Upper lobe of left lung (tissue), 6 donors: ENCODE measurements at regions not wholly inside any gene's neighbourhood (a gene's known extent, or its start where the extent isn't known, plus 50 kb on each side); places are given as distances from the start of the nearest gene placed in this dataset.

Experiments used
- ATAC-seq, 2 donors: fragments of 200-7000 bp; cut with Tn5 transposase; one replicate each; pipeline ENCODE4 v1.9.1; 2022; ENCODE audit warnings: mild to moderate bottlenecking in 2 of 2, moderate library complexity in 2 of 2; ENCODE audit not compliant: low FRiP score in 2 of 2
- DNase-seq, 2 donors: peaks; one replicate each; pipeline ENCODE4 v3.0.0-alpha.2; 2019 to 2020
- H3K27ac ChIP-seq, 4 donors: fragments of 200-600 bp; sonication (generic); one replicate each; pipeline ENCODE4 v1.5.1; 2016 to 2019
- H3K27me3 ChIP-seq, 4 donors: fragments of 200-600 bp; sonication (generic); one replicate each; pipeline ENCODE4 v1.5.1; 2017 to 2019
- H3K36me3 ChIP-seq, 4 donors: fragments of 200-600 bp; sonication (generic); one replicate each; pipeline ENCODE4 v1.5.1; 2016 to 2019
- H3K4me1 ChIP-seq, 4 donors: fragments of 200-600 bp; sonication (generic); one replicate each; pipeline ENCODE4 v1.5.1; 2018 to 2019
- H3K4me3 ChIP-seq, 4 donors: fragments of 200-600 bp; sonication (generic); one replicate each; pipeline ENCODE4 v1.5.1; 2017 to 2019; ENCODE audit warnings: mild to moderate bottlenecking in 2 of 4, moderate library complexity in 1 of 4
- H3K9me3 ChIP-seq, 4 donors: fragments of 200-600 bp; sonication (generic); one replicate each; pipeline ENCODE4 v1.5.1; 2018 to 2019
- EP300 ChIP-seq, 4 donors: sonication (generic); formaldehyde crosslinking; IDR thresholded peaks; one replicate each; pipeline ENCODE4 v1.5.1; 2017; ENCODE audit warnings: antibody characterized with exemption in 4 of 4, control low read depth in 2 of 4
- POLR2A ChIP-seq, 4 donors: fragments of 450-650 bp; IDR thresholded peaks; one replicate each; pipeline ENCODE4 v1.5.1; 2016 to 2017; ENCODE audit warnings: antibody characterized with exemption in 4 of 4, mild to moderate bottlenecking in 2 of 4
- POLR2AphosphoS5 ChIP-seq, 2 donors: sonication (generic); formaldehyde crosslinking; IDR thresholded peaks; one replicate each; pipeline ENCODE4 v1.5.1; 2017; ENCODE audit warnings: antibody characterized with exemption in 2 of 2
- WGBS, 2 donors: methylation state at CpG; one replicate each; pipeline ENCODE4 v1.1.5; 2017 to 2018; 5-methylcytosine and 5-hydroxymethylcytosine counted together
- TF ChIP-seq, protein P1 (sequence below), 6 experiments: fragments of 450-650 bp in 4 of 6; fragments of 200-600 bp in 2 of 6; sonication (generic) in 2 of 6; IDR thresholded peaks; one replicate each; pipeline ENCODE4 v1.5.1; 2016 to 2019; ENCODE audit warnings: antibody characterized with exemption in 6 of 6
- donor health status: DM: no; HTN: no; CAD: no; lungs with moderate emphysema.
- donor health status: DM: no; HTN: yes; CAD: no; lungs with severe emphysema.

DNA sequence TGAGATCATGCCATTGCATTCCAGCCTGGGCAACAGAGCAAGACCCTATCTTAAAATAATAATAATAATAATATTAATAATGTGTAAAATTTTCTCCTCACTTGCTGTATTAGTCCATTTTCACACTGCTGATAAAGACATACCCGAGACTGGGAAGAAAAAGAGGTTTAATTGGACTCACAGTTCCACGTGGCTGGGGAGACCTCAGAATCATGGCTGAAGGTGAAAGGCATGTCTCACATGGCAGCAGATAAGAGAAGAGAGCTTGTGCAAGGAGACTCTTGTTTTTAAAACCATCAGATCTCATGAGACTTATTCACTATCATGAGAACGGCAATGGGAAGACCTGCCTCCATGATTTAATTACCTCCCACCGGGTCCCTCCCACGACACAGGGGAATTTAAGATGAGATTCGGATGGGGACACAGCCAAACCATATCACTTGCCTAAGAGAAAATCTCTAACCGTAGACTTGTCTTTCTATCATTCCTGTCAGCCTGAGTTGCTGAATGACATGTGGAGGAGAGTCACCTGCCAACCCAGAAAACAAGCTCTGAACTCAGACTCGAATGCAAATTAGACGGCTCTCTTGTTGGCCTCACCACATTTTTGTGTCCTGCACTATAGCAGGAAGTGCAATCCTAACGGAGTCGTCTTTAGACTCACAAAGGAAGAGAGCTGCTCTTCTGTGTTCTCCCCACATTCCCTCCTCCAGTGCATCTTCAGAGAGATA, 51.9 kb upstream of the DCTD start:
- H3K4me1 ChIP-seq, result peaks cover 0 to 8% (median 4%) of the 10 kb centered on the region in 4 donors
- 58 to 62% methylated on average over 11 of the region's 11 CpGs for WGBS, 2 donors
- no peaks in the 10 kb centered on the region for H3K36me3 ChIP-seq
- no peak overlapping the region for H3K4me3 ChIP-seq
- no peak for TF ChIP-seq POLR2A (IDR thresholded peaks at IDR 0.05)
- TF ChIP-seq, protein P1, sequence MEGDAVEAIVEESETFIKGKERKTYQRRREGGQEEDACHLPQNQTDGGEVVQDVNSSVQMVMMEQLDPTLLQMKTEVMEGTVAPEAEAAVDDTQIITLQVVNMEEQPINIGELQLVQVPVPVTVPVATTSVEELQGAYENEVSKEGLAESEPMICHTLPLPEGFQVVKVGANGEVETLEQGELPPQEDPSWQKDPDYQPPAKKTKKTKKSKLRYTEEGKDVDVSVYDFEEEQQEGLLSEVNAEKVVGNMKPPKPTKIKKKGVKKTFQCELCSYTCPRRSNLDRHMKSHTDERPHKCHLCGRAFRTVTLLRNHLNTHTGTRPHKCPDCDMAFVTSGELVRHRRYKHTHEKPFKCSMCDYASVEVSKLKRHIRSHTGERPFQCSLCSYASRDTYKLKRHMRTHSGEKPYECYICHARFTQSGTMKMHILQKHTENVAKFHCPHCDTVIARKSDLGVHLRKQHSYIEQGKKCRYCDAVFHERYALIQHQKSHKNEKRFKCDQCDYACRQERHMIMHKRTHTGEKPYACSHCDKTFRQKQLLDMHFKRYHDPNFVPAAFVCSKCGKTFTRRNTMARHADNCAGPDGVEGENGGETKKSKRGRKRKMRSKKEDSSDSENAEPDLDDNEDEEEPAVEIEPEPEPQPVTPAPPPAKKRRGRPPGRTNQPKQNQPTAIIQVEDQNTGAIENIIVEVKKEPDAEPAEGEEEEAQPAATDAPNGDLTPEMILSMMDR (IDR thresholded peaks at IDR 0.05), result no peak
- TF ChIP-seq POLR2AphosphoS5 (IDR thresholded peaks at IDR 0.05), result no peak
- TF ChIP-seq EP300 (IDR thresholded peaks at IDR 0.05), result no peak
- no peak for ATAC-seq
- no peak for DNase-seq
- no peak overlapping the region for H3K27ac ChIP-seq
- H3K27me3 ChIP-seq, result no peaks in the 10 kb centered on the region
- H3K9me3 ChIP-seq, result no peaks in the 10 kb centered on the region

DNA sequence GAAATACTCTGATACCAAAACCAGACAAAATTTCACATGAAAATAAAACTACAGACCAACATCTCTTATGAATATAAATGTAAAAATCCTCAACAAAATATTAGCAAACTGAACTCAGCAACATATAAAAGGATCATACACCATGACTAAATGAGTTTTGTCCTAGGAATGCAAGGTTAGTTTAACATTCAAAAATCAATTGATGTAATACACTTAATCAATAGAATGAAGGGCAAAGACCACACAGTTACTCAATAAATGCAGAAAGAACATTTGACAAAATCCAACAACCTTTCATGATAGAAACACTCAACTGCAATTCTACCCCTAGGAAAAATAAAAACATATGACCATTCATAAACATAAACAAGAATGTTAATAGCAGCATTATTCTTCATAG, 50.2 kb upstream of the DCTD start:
- peaks cover 0 to 8% (median 4%) of the 10 kb centered on the region in 4 donors for H3K4me1 ChIP-seq
- no peak overlapping the region for H3K4me3 ChIP-seq
- no peaks in the 10 kb centered on the region for H3K36me3 ChIP-seq
- DNase-seq (no peak), ATAC-seq (no peak)
- H3K27me3 ChIP-seq, result no peaks in the 10 kb centered on the region
- H3K9me3 ChIP-seq, result no peaks in the 10 kb centered on the region
- TF ChIP-seq POLR2A (IDR thresholded peaks at IDR 0.05) (no peak), EP300 (IDR thresholded peaks at IDR 0.05) (no peak)
- TF ChIP-seq, protein P1 (IDR thresholded peaks at IDR 0.05), result no peak
- H3K27ac ChIP-seq, result no peak overlapping the region
